Body of pancreas (tissue), 4 donors: ENCODE measurements at regions not wholly inside any gene's neighbourhood (a gene's known extent, or its start where the extent isn't known, plus 50 kb on each side); places are given as distances from the start of the nearest gene placed in this dataset.

ENCODE experiments used
- ATAC-seq: fragments of 150-250 bp; one replicate; pipeline ENCODE4 v1.9.1; 2016
- DNase-seq, 4 donors: peaks; one replicate each; pipeline ENCODE4 v3.0.0-alpha.2; 2019
- H3K27ac ChIP-seq, 4 donors: fragments of 200-600 bp; sonication (generic); 1 replicate in 3 of 4; 2 replicates in 1 of 4; pipeline versions ENCODE4 v1.5.1 to v1.6.1; 2016 to 2019; ENCODE audit warnings: mild to moderate bottlenecking in 1 of 4, mixed read lengths in 1 of 4, moderate library complexity in 1 of 4
- H3K27me3 ChIP-seq, 2 donors: fragments of 200-600 bp; sonication (generic); one replicate each; pipeline ENCODE4 v1.6.0; 2016; ENCODE audit warnings: mild to moderate bottlenecking in 1 of 2
- H3K36me3 ChIP-seq, 2 donors: fragments of 200-600 bp; sonication (generic); replicated peaks in 1 of 2; 2 replicates each; pipeline ENCODE4 v1.5.1; 2016; ENCODE audit warnings: low read depth in 2 of 2; ENCODE audit not compliant: insufficient read depth in 1 of 2
- H3K4me1 ChIP-seq: fragments of 200-600 bp; sonication (generic); one replicate; pipeline ENCODE4 v1.6.0; 2016
- H3K4me3 ChIP-seq, 2 donors: fragments of 200-600 bp; sonication (generic); 1 replicate in 1 of 2; 2 replicates in 1 of 2; pipeline ENCODE4 v1.5.1; 2016 to 2019
- H3K9me3 ChIP-seq, 3 donors: fragments of 200-600 bp; sonication (generic); 1 replicate in 2 of 3; 2 replicates in 1 of 3; pipeline ENCODE4 v1.5.1; 2016
- POLR2A ChIP-seq, 3 donors: fragments of 450-650 bp; IDR thresholded peaks; one replicate each; pipeline ENCODE4 v1.6.1; 2016; ENCODE audit warnings: antibody characterized with exemption in 3 of 3, mild to moderate bottlenecking in 2 of 3
- WGBS, 2 donors: methylation state at CpG; one replicate each; pipeline ENCODE4 v1.1.5; 2017; 5-methylcytosine and 5-hydroxymethylcytosine counted together
- intact Hi-C: fragments of 100-400 bp; cut with DNase I; formaldehyde crosslinking; loops from one replicate; pipeline ENCODE4 v1.15.1; 2023
- TF ChIP-seq, protein P1 (sequence below), 7 experiments: fragments of 450-650 bp in 4 of 7; fragments of 200-600 bp in 3 of 7; sonication (generic) in 3 of 7; IDR thresholded peaks; one replicate each; pipeline ENCODE4 v1.5.1; 2016 to 2019; ENCODE audit warnings: antibody characterized with exemption in 7 of 7

- Histone ChIP-seq H3K4me1 (no peaks in the 10 kb centered on the region), H3K27me3 (no peaks in the 10 kb centered on the region), H3K36me3 (no peaks in the 10 kb centered on the region), H3K9me3 (no peaks in the 10 kb centered on the region), H3K27ac (no peak overlapping the region), H3K4me3 (no peak overlapping the region)
- TF ChIP-seq POLR2A (IDR thresholded peaks at IDR 0.05): no peak
- TF ChIP-seq, protein P1, sequence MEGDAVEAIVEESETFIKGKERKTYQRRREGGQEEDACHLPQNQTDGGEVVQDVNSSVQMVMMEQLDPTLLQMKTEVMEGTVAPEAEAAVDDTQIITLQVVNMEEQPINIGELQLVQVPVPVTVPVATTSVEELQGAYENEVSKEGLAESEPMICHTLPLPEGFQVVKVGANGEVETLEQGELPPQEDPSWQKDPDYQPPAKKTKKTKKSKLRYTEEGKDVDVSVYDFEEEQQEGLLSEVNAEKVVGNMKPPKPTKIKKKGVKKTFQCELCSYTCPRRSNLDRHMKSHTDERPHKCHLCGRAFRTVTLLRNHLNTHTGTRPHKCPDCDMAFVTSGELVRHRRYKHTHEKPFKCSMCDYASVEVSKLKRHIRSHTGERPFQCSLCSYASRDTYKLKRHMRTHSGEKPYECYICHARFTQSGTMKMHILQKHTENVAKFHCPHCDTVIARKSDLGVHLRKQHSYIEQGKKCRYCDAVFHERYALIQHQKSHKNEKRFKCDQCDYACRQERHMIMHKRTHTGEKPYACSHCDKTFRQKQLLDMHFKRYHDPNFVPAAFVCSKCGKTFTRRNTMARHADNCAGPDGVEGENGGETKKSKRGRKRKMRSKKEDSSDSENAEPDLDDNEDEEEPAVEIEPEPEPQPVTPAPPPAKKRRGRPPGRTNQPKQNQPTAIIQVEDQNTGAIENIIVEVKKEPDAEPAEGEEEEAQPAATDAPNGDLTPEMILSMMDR (IDR thresholded peaks at IDR 0.05): no peak
- DNase-seq (no peak), ATAC-seq (no peak)
- intact Hi-C loops: no loop called here
- 75% methylated on average over 4 of the region's 4 CpGs for WGBS, 2 donors
Measured at GRCh38 chr4:152165846-152166245, 370.0 kb downstream of the FBXW7 start.

DNA sequence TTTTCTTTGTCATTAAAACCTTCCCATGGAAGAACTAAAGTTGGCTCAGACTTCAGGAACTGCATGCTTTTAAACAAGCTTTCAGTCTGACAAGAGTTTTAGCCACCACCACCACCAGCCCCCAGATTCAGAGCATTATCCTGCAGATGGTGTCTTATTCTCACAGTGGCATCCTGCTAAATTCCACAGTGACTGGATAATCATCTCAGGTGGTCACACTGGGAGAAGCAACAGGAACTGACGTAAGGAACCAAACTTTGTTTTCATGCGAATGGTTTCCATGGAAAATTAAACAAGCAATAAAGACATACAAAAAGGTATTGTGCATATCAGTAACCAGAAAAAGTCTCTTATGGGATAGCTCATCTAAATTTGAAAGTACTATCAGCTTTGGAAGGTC lies 370.7 kb downstream of the FBXW7 start:
- Histone ChIP-seq H3K9me3 (no peaks in the 10 kb centered on the region), H3K4me1 (no peaks in the 10 kb centered on the region), H3K27me3 (no peaks in the 10 kb centered on the region), H3K36me3 (no peaks in the 10 kb centered on the region), H3K4me3 (no peak overlapping the region), H3K27ac (no peak overlapping the region)
- intact Hi-C loops: no loop called here
- 27 to 34% methylated on average over 2 of the region's 2 CpGs for WGBS, 2 donors
- TF ChIP-seq, protein P1 (IDR thresholded peaks at IDR 0.05): no peak
- TF ChIP-seq POLR2A (IDR thresholded peaks at IDR 0.05): no peak
- no peak for ATAC-seq
- DNase-seq: no peak

- no peak overlapping the region for H3K4me3 ChIP-seq
- H3K36me3 ChIP-seq: no peaks in the 10 kb centered on the region
- no peaks in the 10 kb centered on the region for H3K9me3 ChIP-seq
- WGBS, 2 donors: 100% methylated on average over 1 of the region's 1 CpG
- TF ChIP-seq POLR2A (IDR thresholded peaks at IDR 0.05): no peak
- TF ChIP-seq, protein P1 (IDR thresholded peaks at IDR 0.05): no peak
- ATAC-seq: no peak
- no peak overlapping the region for H3K27ac ChIP-seq
- intact Hi-C loops: no loop called here
- H3K4me1 ChIP-seq: no peaks in the 10 kb centered on the region
- no peak for DNase-seq
- H3K27me3 ChIP-seq: no peaks in the 10 kb centered on the region
Measured at GRCh38 chr4:152164561-152164960, 371.3 kb downstream of the FBXW7 start.

DNA sequence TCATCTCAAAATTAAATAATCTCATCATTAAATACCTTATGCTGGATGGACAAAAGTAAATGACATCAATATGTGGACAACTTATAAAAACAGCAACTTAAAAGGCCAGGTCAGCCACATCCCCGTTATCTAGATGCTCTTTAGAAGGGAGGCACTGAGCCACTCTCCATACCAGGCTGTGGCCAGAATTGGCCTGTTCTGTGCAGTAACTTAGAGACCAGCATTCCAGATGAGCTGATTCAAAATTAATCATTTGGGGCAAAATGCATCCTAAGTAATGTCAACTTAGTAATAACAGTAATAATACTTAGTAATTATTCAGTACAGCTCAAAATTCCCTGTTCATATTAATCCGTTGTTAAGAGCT lies 373.6 kb downstream of the FBXW7 start:
- WGBS, 2 donors: 49 to 58% methylated on average over 2 of the region's 2 CpGs
- TF ChIP-seq, protein P1 (IDR thresholded peaks at IDR 0.05): no peak
- no peak for TF ChIP-seq POLR2A (IDR thresholded peaks at IDR 0.05)
- ATAC-seq: no peak

GRCh38 chr4:152161676-152162330 lies 374.1 kb downstream of the FBXW7 start:
- 55 to 59% methylated on average over 3 of the region's 3 CpGs for WGBS, 2 donors
- H3K4me3 ChIP-seq: no peak overlapping the region
- intact Hi-C loops: no loop called here
- H3K27ac ChIP-seq: no peak overlapping the region
- H3K27me3 ChIP-seq: no peaks in the 10 kb centered on the region
- H3K36me3 ChIP-seq: no peaks in the 10 kb centered on the region
- DNase-seq (no peak), ATAC-seq (no peak)
- H3K9me3 ChIP-seq: no peaks in the 10 kb centered on the region
- H3K4me1 ChIP-seq: no peaks in the 10 kb centered on the region
- no peak for TF ChIP-seq POLR2A (IDR thresholded peaks at IDR 0.05)
- TF ChIP-seq, protein P1 (IDR thresholded peaks at IDR 0.05): no peak

More for the DNA sequence above, 373.6 kb downstream of the FBXW7 start:
- H3K4me3 ChIP-seq: no peak overlapping the region
- no peaks in the 10 kb centered on the region for H3K4me1 ChIP-seq
- no peaks in the 10 kb centered on the region for H3K36me3 ChIP-seq
- H3K27ac ChIP-seq: no peak overlapping the region
- no peaks in the 10 kb centered on the region for H3K27me3 ChIP-seq
- no peak for DNase-seq
- no peaks in the 10 kb centered on the region for H3K9me3 ChIP-seq
- intact Hi-C loops: no loop called here
